ENCODE measurements at regions not wholly inside any gene's neighbourhood (a gene's known extent, or its start where the extent isn't known, plus 50 kb on each side); places are given as distances from the start of the nearest gene placed in this dataset.

- Mint-ChIP-seq H3K9me3 (ENCODE audit: unreplicated experiment) (no peaks in the 10 kb centered on the region), H3K4me3 (ENCODE audit: unreplicated experiment) (no peak overlapping the region), H3K27me3 (ENCODE audit: unreplicated experiment) (no peaks in the 10 kb centered on the region), H3K27ac (ENCODE audit: unreplicated experiment) (no peak overlapping the region), H3K4me1 (ENCODE audit: unreplicated experiment) (no peaks in the 10 kb centered on the region), H3K36me3 (ENCODE audit: unreplicated experiment) (no peaks in the 10 kb centered on the region)
- no peak for TF ChIP-seq CTCF (IDR thresholded peaks at IDR 0.05)
- DNase-seq (ENCODE audit: extremely low spot score, unreplicated experiment): no peak
Observed at GRCh38 chr2:3970791-3971651, 267.6 kb downstream of the DCDC2C start.

GRCh38 chr2:3971652-3972192 is 268.3 kb downstream of the DCDC2C start:
- H3K27ac Mint-ChIP-seq (ENCODE audit: unreplicated experiment): no peak overlapping the region
- no peaks in the 10 kb centered on the region for H3K4me1 Mint-ChIP-seq (ENCODE audit: unreplicated experiment)
- TF ChIP-seq CTCF (IDR thresholded peaks at IDR 0.05): no peak
- H3K27me3 Mint-ChIP-seq (ENCODE audit: unreplicated experiment): no peaks in the 10 kb centered on the region
- no peak for DNase-seq (ENCODE audit: extremely low spot score, unreplicated experiment)
- no peak overlapping the region for H3K4me3 Mint-ChIP-seq (ENCODE audit: unreplicated experiment)
- H3K36me3 Mint-ChIP-seq (ENCODE audit: unreplicated experiment): no peaks in the 10 kb centered on the region
- no peaks in the 10 kb centered on the region for H3K9me3 Mint-ChIP-seq (ENCODE audit: unreplicated experiment)

DNA sequence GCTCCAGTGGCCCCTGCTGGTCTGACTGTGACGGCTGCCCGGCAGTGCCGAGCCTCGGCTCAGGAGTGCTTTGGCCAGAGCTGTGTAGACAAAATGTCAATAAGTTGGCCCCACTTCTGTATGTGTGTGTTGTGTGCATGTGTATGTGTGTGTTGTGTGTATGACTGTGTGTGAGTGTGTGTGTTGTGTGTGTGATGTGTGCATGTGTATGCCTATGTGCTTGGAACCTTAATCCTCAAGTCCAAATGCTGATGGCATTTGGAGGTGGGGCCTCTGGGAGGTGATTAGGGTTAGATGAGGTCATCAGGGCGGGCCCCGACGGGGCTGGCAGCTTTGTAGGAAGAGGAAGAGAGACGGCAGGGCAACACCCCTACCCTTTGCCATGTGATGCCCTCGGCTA is 269.0 kb downstream of the DCDC2C start:
- Mint-ChIP-seq H3K27ac (ENCODE audit: unreplicated experiment) (no peak overlapping the region), H3K4me1 (ENCODE audit: unreplicated experiment) (peaks cover 4% of the 10 kb centered on the region), H3K27me3 (ENCODE audit: unreplicated experiment) (no peaks in the 10 kb centered on the region), H3K9me3 (ENCODE audit: unreplicated experiment) (no peaks in the 10 kb centered on the region), H3K4me3 (ENCODE audit: unreplicated experiment) (no peak overlapping the region), H3K36me3 (ENCODE audit: unreplicated experiment) (no peaks in the 10 kb centered on the region)
- DNase-seq (ENCODE audit: extremely low spot score, unreplicated experiment): no peak
- TF ChIP-seq CTCF (IDR thresholded peaks at IDR 0.05): no peak

- no peak for TF ChIP-seq CTCF (IDR thresholded peaks at IDR 0.05)
Observed at GRCh38 chr2:3974765-3975164, 271.4 kb downstream of the DCDC2C start.

GRCh38 chr2:3981446-3981987 is 278.1 kb downstream of the DCDC2C start:
- Mint-ChIP-seq H3K27ac (ENCODE audit: unreplicated experiment) (no peak overlapping the region), H3K9me3 (ENCODE audit: unreplicated experiment) (peaks cover 6% of the 10 kb centered on the region), H3K36me3 (ENCODE audit: unreplicated experiment) (no peaks in the 10 kb centered on the region), H3K4me1 (ENCODE audit: unreplicated experiment) (peaks cover 4% of the 10 kb centered on the region), H3K4me3 (ENCODE audit: unreplicated experiment) (no peak overlapping the region), H3K27me3 (ENCODE audit: unreplicated experiment) (no peaks in the 10 kb centered on the region)
- TF ChIP-seq CTCF (IDR thresholded peaks at IDR 0.05): no peak
- DNase-seq (ENCODE audit: extremely low spot score, unreplicated experiment): no peak

More at GRCh38 chr2:3974765-3975164, 271.4 kb downstream of the DCDC2C start:
- no peak for DNase-seq (ENCODE audit: extremely low spot score, unreplicated experiment)
- no peak overlapping the region for H3K4me3 Mint-ChIP-seq (ENCODE audit: unreplicated experiment)
- no peaks in the 10 kb centered on the region for H3K36me3 Mint-ChIP-seq (ENCODE audit: unreplicated experiment)
- H3K4me1 Mint-ChIP-seq (ENCODE audit: unreplicated experiment): peaks cover 4% of the 10 kb centered on the region
- H3K27me3 Mint-ChIP-seq (ENCODE audit: unreplicated experiment): no peaks in the 10 kb centered on the region
- no peak overlapping the region for H3K27ac Mint-ChIP-seq (ENCODE audit: unreplicated experiment)
- H3K9me3 Mint-ChIP-seq (ENCODE audit: unreplicated experiment): peaks cover 6% of the 10 kb centered on the region

Data from osteocyte (in vitro differentiated cells).